K562 (cell line): ENCODE measurements at regions not wholly inside any gene's neighbourhood (a gene's known extent, or its start where the extent isn't known, plus 50 kb on each side); places are given as distances from the start of the nearest gene placed in this dataset.

Experiments used
- ATAC-seq: fragments of 200-7000 bp; cut with Tn5 transposase; 3 replicates; pipeline ENCODE4 v1.9.1; 2020; ENCODE audit warnings: moderate library complexity
- BruUV-seq: library from RNA; stranded (reverse); fragments of 400-500 nt; replicated peaks from 2 replicates; lab custom pipeline; 2021; lab: Mats Ljungman, UMichigan
- CTCF ChIA-PET: fragments of 300-600 bp; formaldehyde crosslinking; extraction: SDS; loops from one replicate; lab custom pipeline; 2021; ENCODE audit warnings: low intra/inter-chr PET ratio; lab: Yijun Ruan, JAX
- POLR2A ChIA-PET: fragments of 300-600, 350-650 bp; sonication (Branson Sonifier 250); formaldehyde crosslinking; extraction: SDS; loops from one replicate; lab custom pipeline; 2021; ENCODE audit warnings: antibody characterized with exemption, inconsistent platforms; lab: Yijun Ruan, JAX
- DNase-seq, 4 experiments: peaks; one replicate each; pipeline versions ENCODE4 v3.0.0 to v3.0.0-alpha.2; 2011 to 2018; ENCODE audit warnings: low spot score in 3 of 4, mixed read lengths in 3 of 4; ENCODE audit errors: extremely low read depth in 1 of 4
- FAIRE-seq: peaks from 2 replicates; lab custom pipeline; 2011; peaks lifted over from hg19 to GRCh38; lab: Jason Lieb, UNC
- H2AFZ ChIP-seq: 2 replicates; pipeline ENCODE4 v1.6.0; 2011; ENCODE audit warnings: low read depth, low read length, control low read depth, inconsistent platforms
- H3K27ac ChIP-seq: fragments of 200-600 bp; 3 replicates; pipeline ENCODE4 v1.8.0; 2011; ENCODE audit warnings: low read depth, mild to moderate bottlenecking, control low read depth, inconsistent platforms, low read length, moderate library complexity, mixed read lengths; ENCODE audit errors: extremely low read depth
- H3K27me3 ChIP-seq, 2 experiments: fragments of 300-600 bp in 1 of 2; 2 replicates in 1 of 2; 3 replicates in 1 of 2; pipeline versions ENCODE4 v1.6.0 to v1.8.0; 2011; ENCODE audit warnings: inconsistent platforms in 2 of 2, low read length in 2 of 2, mild to moderate bottlenecking in 1 of 2, mixed read lengths in 1 of 2, moderate library complexity in 1 of 2; ENCODE audit not compliant: control insufficient read depth in 2 of 2, insufficient read depth in 2 of 2
- H3K36me3 ChIP-seq: fragments of 300-600 bp; 3 replicates; pipeline ENCODE4 v1.8.0; 2011; ENCODE audit warnings: mild to moderate bottlenecking, low read length, inconsistent platforms; ENCODE audit not compliant: control insufficient read depth, insufficient read depth
- H3K4me1 ChIP-seq, 2 experiments: fragments of 200-600 bp in 1 of 2; replicated peaks in 1 of 2; 2 replicates in 1 of 2; 3 replicates in 1 of 2; pipeline versions ENCODE4 v1.5.1 to v1.8.0; 2011; ENCODE audit warnings: inconsistent platforms in 2 of 2, low read length in 2 of 2, mild to moderate bottlenecking in 1 of 2, mixed read lengths in 1 of 2, moderate library complexity in 1 of 2; ENCODE audit not compliant: control insufficient read depth in 2 of 2, insufficient read depth in 2 of 2
- H3K4me2 ChIP-seq: 2 replicates; pipeline ENCODE4 v1.6.1; 2011; ENCODE audit warnings: low read length, control low read depth, inconsistent platforms, mixed read lengths; ENCODE audit not compliant: insufficient read depth
- H3K4me3 ChIP-seq: fragments of 200-600 bp; sonication (generic), shearing (Covaris generic); 2 replicates; pipeline ENCODE4 v1.5.1; 2016; ENCODE audit warnings: control low read depth, inconsistent platforms
- H3K79me2 ChIP-seq: fragments of 200-600 bp; 3 replicates; pipeline ENCODE4 v1.8.0; 2011; ENCODE audit warnings: low read length, inconsistent platforms; ENCODE audit not compliant: control insufficient read depth, insufficient read depth
- H3K9ac ChIP-seq, 2 experiments: 2 replicates each; pipeline versions ENCODE4 v1.6.0 to v1.6.1; 2011; ENCODE audit warnings: low read depth in 2 of 2, low read length in 2 of 2, control low read depth in 1 of 2, inconsistent platforms in 1 of 2, mild to moderate bottlenecking in 1 of 2, mixed read lengths in 1 of 2; ENCODE audit not compliant: insufficient read depth in 1 of 2
- H3K9me1 ChIP-seq: one replicate; pipeline ENCODE4 v1.6.0; 2011; ENCODE audit warnings: inconsistent platforms, mild to moderate bottlenecking, low read length, moderate library complexity; ENCODE audit not compliant: control insufficient read depth, insufficient read depth
- H3K9me3 ChIP-seq: replicated peaks from 2 replicates; pipeline ENCODE4 v1.5.1; 2011; ENCODE audit warnings: low read depth, low read length, inconsistent platforms; ENCODE audit not compliant: control insufficient read depth, insufficient read depth
- H4K20me1 ChIP-seq: replicated peaks from 2 replicates; pipeline ENCODE4 v1.6.1; 2011; ENCODE audit warnings: low read length, inconsistent platforms, mixed read lengths; ENCODE audit not compliant: control insufficient read depth, insufficient read depth
- CREB5 ChIP-seq: fragments of 250-450 bp; sonication (Bioruptor Pico); IDR thresholded peaks from 2 replicates; pipeline ENCODE4 v1.5.0; 2020; ENCODE audit warnings: mild to moderate bottlenecking
- HEY1 ChIP-seq: fragments of 250-450 bp; sonication (Bioruptor Pico); IDR thresholded peaks from 2 replicates; pipeline ENCODE4 v1.5.0; 2020; ENCODE audit warnings: mild to moderate bottlenecking, moderate library complexity, borderline replicate concordance
- THRA ChIP-seq: fragments of 450-650 bp; IDR thresholded peaks from 2 replicates; pipeline ENCODE4 v1.6.1; 2017; ENCODE audit warnings: mild to moderate bottlenecking, moderate library complexity
- ZC3H8 ChIP-seq: fragments of 450-650 bp; IDR thresholded peaks from 2 replicates; pipeline ENCODE4 v1.6.1; 2017
- ZNF133 ChIP-seq: fragments of 250-450 bp; sonication (Bioruptor Pico); IDR thresholded peaks from 2 replicates; pipeline ENCODE4 v1.4.0; 2020; ENCODE audit warnings: mild to moderate bottlenecking
- ZNF398 ChIP-seq: fragments of 250-450 bp; sonication (Bioruptor Pico); IDR thresholded peaks from 2 replicates; pipeline ENCODE4 v1.8.0; 2021; ENCODE audit warnings: moderate library complexity, mild to moderate bottlenecking, inconsistent platforms
- WGBS: fragments of 100-300 bp; shearing (Covaris generic); methylation state at CpG from one replicate; pipeline ENCODE4 v1.1.6; 2016; ENCODE audit warnings: low coverage, mixed read lengths; ENCODE audit not compliant: insufficient coverage; ENCODE audit errors: missing lambda C conversion rate; 5-methylcytosine and 5-hydroxymethylcytosine counted together
- in situ Hi-C: fragments of 300-500 bp; cut with MboI; formaldehyde crosslinking; loops from 4 replicates; pipeline ENCODE4 v1.15.0; 2018; ENCODE audit warnings: inconsistent platforms, mixed read lengths
- intact Hi-C: fragments of 100-400 bp; cut with micrococcal nuclease; formaldehyde crosslinking; loops from 2 replicates; pipeline ENCODE4 v1.14.2; 2022

GRCh38 chr2:176793792-176794191, 418.8 kb upstream of the HNRNPA3 start:
- ChIA-PET POLR2A (interaction anchor here (0.7 kb wide), 1 partner anchor 1245 kb away, joined by 3 read pairs; no protein-coding TSS in a partner anchor), CTCF (no interaction called here)
- FAIRE-seq, result no peak
- in situ Hi-C loops, result no loop called here
- intact Hi-C loops, result no loop called here
- H3K79me2 ChIP-seq, result no peaks in the 10 kb centered on the region
- ATAC-seq, result no peak
- 2% methylated on average over 6 of the region's 6 CpGs for WGBS
- no peaks in the 10 kb centered on the region for H4K20me1 ChIP-seq
- H3K9me1 ChIP-seq, result no peaks in the 10 kb centered on the region
- no peaks in the 10 kb centered on the region for H3K4me1 ChIP-seq
- H3K4me3 ChIP-seq, result no peak overlapping the region
- BruUV-seq, result no TSS peak
- H3K27ac ChIP-seq, result no peak overlapping the region
- no peak for DNase-seq
- H2AFZ ChIP-seq, result no peak overlapping the region
- no peaks in the 10 kb centered on the region for H3K27me3 ChIP-seq
- H3K9ac ChIP-seq, result no peak overlapping the region
- H3K9me3 ChIP-seq, result no peaks in the 10 kb centered on the region
- H3K36me3 ChIP-seq, result no peaks in the 10 kb centered on the region
- TF ChIP-seq THRA, result no peak
- TF ChIP-seq CREB5 (CRISPR knock-in tag), result no peak
- no peak for TF ChIP-seq ZC3H8
- TF ChIP-seq HEY1 (CRISPR knock-in tag), result no peak
- no peak for TF ChIP-seq ZNF133 (CRISPR knock-in tag)
- TF ChIP-seq ZNF398, result no peak
- H3K4me2 ChIP-seq, result no peak overlapping the region
